ENCODE measurements at regions not wholly inside any gene's neighbourhood (a gene's known extent, or its start where the extent isn't known, plus 50 kb on each side); places are given as distances from the start of the nearest gene placed in this dataset.

- H3K4me1 ChIP-seq (ENCODE audit: control insufficient read depth, insufficient read depth, low read length): peaks cover 2% of the 10 kb centered on the region
- no peaks in the 10 kb centered on the region for H3K36me3 ChIP-seq (ENCODE audit: control insufficient read depth in 2 of 2, insufficient read depth in 2 of 2, low read length in 2 of 2)
- no peak overlapping the region for H3K9ac ChIP-seq (ENCODE audit: low read length in 2 of 2)
- H3K27ac ChIP-seq (ENCODE audit: low read length): no peak overlapping the region
- H3K4me3 ChIP-seq (ENCODE audit: low read length in 2 of 2): no peak overlapping the region
- H3K9me3 ChIP-seq (ENCODE audit: control insufficient read depth in 2 of 2, low read length in 2 of 2): no peaks in the 10 kb centered on the region
- H3K27me3 ChIP-seq (ENCODE audit: control insufficient read depth in 1 of 2, insufficient read depth in 2 of 2, low read length in 2 of 2): no peaks in the 10 kb centered on the region
These were observed 483.3 kb downstream of the ARHGEF28 start for GRCh38 chr5:74109344-74109743.

DNA sequence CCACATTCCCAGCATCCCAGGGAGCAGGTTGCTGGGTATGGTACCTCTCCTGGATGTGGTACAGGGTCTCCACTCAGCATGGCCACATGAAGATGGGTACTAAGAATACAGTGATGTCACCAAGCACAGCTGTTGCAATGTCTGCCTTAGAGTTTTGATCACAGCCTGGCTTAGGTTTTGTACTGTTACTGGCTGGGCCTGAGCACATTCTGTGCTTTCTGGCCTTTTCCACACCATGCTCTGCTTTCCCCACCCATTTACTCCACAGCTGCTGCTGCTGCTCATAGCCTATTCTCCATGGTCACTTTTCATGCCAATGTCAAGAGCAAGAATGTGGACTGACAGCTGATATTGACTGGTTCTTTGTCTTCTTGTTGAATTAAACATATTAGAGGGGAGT, 481.9 kb downstream of the ARHGEF28 start:
- Histone ChIP-seq H3K36me3 (ENCODE audit: control insufficient read depth in 2 of 2, insufficient read depth in 2 of 2, low read length in 2 of 2) (no peaks in the 10 kb centered on the region), H3K9me3 (ENCODE audit: control insufficient read depth in 2 of 2, low read length in 2 of 2) (no peaks in the 10 kb centered on the region), H3K27ac (ENCODE audit: low read length) (no peak overlapping the region), H3K4me1 (ENCODE audit: control insufficient read depth, insufficient read depth, low read length) (peaks cover 2% of the 10 kb centered on the region), H3K27me3 (ENCODE audit: control insufficient read depth in 1 of 2, insufficient read depth in 2 of 2, low read length in 2 of 2) (no peaks in the 10 kb centered on the region), H3K4me3 (ENCODE audit: low read length in 2 of 2) (no peak overlapping the region), H3K9ac (ENCODE audit: low read length in 2 of 2) (no peak overlapping the region)

GRCh38 chr5:74105126-74105780, 479.3 kb downstream of the ARHGEF28 start:
- Histone ChIP-seq H3K27ac (ENCODE audit: low read length) (no peak overlapping the region), H3K36me3 (ENCODE audit: control insufficient read depth in 2 of 2, insufficient read depth in 2 of 2, low read length in 2 of 2) (no peaks in the 10 kb centered on the region), H3K9ac (ENCODE audit: low read length in 2 of 2) (no peak overlapping the region), H3K4me3 (ENCODE audit: low read length in 2 of 2) (no peak overlapping the region), H3K9me3 (ENCODE audit: control insufficient read depth in 2 of 2, low read length in 2 of 2) (no peaks in the 10 kb centered on the region), H3K4me1 (ENCODE audit: control insufficient read depth, insufficient read depth, low read length) (peaks cover 2% of the 10 kb centered on the region), H3K27me3 (ENCODE audit: control insufficient read depth in 1 of 2, insufficient read depth in 2 of 2, low read length in 2 of 2) (no peaks in the 10 kb centered on the region)

GRCh38 chr5:74103131-74104023, 477.4 kb downstream of the ARHGEF28 start:
- Histone ChIP-seq H3K9me3 (ENCODE audit: control insufficient read depth in 2 of 2, low read length in 2 of 2) (peaks cover 0 to 6% of the 10 kb centered on the region in 2 donors), H3K4me1 (ENCODE audit: control insufficient read depth, insufficient read depth, low read length) (peaks cover 2% of the 10 kb centered on the region), H3K27me3 (ENCODE audit: control insufficient read depth in 1 of 2, insufficient read depth in 2 of 2, low read length in 2 of 2) (no peaks in the 10 kb centered on the region), H3K27ac (ENCODE audit: low read length) (no peak overlapping the region), H3K4me3 (ENCODE audit: low read length in 2 of 2) (no peak overlapping the region), H3K9ac (ENCODE audit: low read length in 2 of 2) (no peak overlapping the region), H3K36me3 (ENCODE audit: control insufficient read depth in 2 of 2, insufficient read depth in 2 of 2, low read length in 2 of 2) (no peaks in the 10 kb centered on the region)

DNA sequence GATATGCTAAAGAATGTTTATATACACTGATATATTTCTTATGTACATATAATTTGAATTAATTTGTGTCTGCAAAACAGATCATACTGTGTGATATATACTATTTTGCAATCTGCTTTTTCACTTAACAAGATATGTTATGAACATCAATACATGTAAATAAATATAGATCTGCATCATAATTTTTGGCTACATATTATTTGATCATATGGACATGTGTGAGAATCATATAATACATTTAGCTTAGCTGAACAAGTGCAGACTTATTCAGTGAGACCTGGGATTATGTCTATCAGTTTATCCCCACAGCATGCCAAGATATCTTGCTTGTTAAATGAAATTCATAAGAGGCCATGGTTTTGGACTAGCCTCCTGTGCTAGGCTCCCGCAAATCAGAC, 474.3 kb downstream of the ARHGEF28 start:
- H3K27me3 ChIP-seq (ENCODE audit: control insufficient read depth in 1 of 2, insufficient read depth in 2 of 2, low read length in 2 of 2): no peaks in the 10 kb centered on the region
- peaks cover 2% of the 10 kb centered on the region for H3K4me1 ChIP-seq (ENCODE audit: control insufficient read depth, insufficient read depth, low read length)
- H3K4me3 ChIP-seq (ENCODE audit: low read length in 2 of 2): no peak overlapping the region
- H3K36me3 ChIP-seq (ENCODE audit: control insufficient read depth in 2 of 2, insufficient read depth in 2 of 2, low read length in 2 of 2): no peaks in the 10 kb centered on the region
- H3K9me3 ChIP-seq (ENCODE audit: control insufficient read depth in 2 of 2, low read length in 2 of 2): peaks cover 0 to 6% of the 10 kb centered on the region in 2 donors
- no peak overlapping the region for H3K9ac ChIP-seq (ENCODE audit: low read length in 2 of 2)
- no peak overlapping the region for H3K27ac ChIP-seq (ENCODE audit: low read length)

DNA sequence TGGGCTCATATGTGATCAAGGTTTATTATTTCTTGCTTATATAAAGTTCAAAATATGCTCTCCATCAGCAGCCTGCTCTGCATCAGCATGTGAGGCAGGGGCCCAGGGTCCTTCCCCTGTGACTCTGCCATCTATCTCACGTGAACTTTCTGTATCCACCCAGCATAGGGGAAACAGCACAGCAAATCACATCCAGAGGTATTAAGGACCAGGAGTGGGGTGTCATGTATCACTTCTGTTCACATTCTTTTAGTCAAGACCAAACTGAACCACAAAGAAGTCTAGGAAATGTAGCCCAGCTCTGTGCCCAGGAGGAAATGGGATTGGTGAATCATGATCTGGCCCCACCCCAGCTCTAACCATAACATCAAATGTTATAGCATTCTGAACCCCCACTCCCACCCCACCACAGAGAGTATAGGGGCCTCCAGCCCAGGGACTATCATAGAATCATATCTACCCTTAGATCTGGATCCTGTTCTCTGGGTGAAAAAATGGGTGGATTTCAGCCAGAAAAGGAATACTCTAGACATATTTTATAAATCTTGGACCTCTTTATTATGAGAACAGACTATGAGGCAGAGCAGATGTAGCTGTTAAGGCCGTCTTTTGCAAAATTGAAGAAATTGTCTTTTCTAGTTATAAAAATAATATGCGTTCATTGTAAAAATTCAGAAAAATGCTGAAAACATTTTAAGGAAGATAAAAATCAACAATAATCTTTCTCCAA, 473.7 kb downstream of the ARHGEF28 start:
- H3K4me3 ChIP-seq (ENCODE audit: low read length in 2 of 2): no peak overlapping the region

GRCh38 chr5:74098941-74099340, 472.9 kb downstream of the ARHGEF28 start:
- Histone ChIP-seq H3K27ac (ENCODE audit: low read length) (no peak overlapping the region), H3K4me1 (ENCODE audit: control insufficient read depth, insufficient read depth, low read length) (no peaks in the 10 kb centered on the region), H3K27me3 (ENCODE audit: control insufficient read depth in 1 of 2, insufficient read depth in 2 of 2, low read length in 2 of 2) (no peaks in the 10 kb centered on the region), H3K4me3 (ENCODE audit: low read length in 2 of 2) (no peak overlapping the region), H3K36me3 (ENCODE audit: control insufficient read depth in 2 of 2, insufficient read depth in 2 of 2, low read length in 2 of 2) (no peaks in the 10 kb centered on the region), H3K9me3 (ENCODE audit: control insufficient read depth in 2 of 2, low read length in 2 of 2) (peaks cover 0 to 6% of the 10 kb centered on the region in 2 donors), H3K9ac (ENCODE audit: low read length in 2 of 2) (no peak overlapping the region)

More for the DNA sequence above, 473.7 kb downstream of the ARHGEF28 start:
- Histone ChIP-seq H3K9me3 (ENCODE audit: control insufficient read depth in 2 of 2, low read length in 2 of 2) (peaks cover 0 to 6% of the 10 kb centered on the region in 2 donors), H3K9ac (ENCODE audit: low read length in 2 of 2) (no peak overlapping the region), H3K36me3 (ENCODE audit: control insufficient read depth in 2 of 2, insufficient read depth in 2 of 2, low read length in 2 of 2) (no peaks in the 10 kb centered on the region), H3K27me3 (ENCODE audit: control insufficient read depth in 1 of 2, insufficient read depth in 2 of 2, low read length in 2 of 2) (no peaks in the 10 kb centered on the region), H3K4me1 (ENCODE audit: control insufficient read depth, insufficient read depth, low read length) (no peaks in the 10 kb centered on the region), H3K27ac (ENCODE audit: low read length) (no peak overlapping the region)

DNA sequence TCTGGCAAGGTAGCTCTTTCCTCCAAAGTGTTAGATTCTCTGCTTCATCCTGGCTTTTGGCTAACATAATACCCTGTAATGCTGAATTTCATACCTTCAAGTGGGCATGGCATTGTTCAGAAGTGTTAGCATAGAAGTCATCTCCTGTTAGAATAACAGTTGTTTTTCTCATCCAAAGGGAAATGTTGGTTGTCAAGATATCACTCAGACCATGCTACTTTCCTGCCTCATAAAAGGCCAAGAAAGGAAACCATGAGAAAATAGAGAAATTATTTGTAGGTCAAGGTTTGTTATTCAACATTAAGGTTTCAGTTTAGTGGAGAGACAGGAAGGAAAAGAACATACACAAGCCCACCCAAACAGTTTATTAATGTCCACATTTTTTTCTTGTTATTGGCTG, 472.5 kb downstream of the ARHGEF28 start:
- H3K9me3 ChIP-seq (ENCODE audit: control insufficient read depth in 2 of 2, low read length in 2 of 2): peaks cover 0 to 6% of the 10 kb centered on the region in 2 donors
- H3K4me3 ChIP-seq (ENCODE audit: low read length in 2 of 2): no peak overlapping the region
- H3K4me1 ChIP-seq (ENCODE audit: control insufficient read depth, insufficient read depth, low read length): no peaks in the 10 kb centered on the region
- no peaks in the 10 kb centered on the region for H3K36me3 ChIP-seq (ENCODE audit: control insufficient read depth in 2 of 2, insufficient read depth in 2 of 2, low read length in 2 of 2)
- H3K9ac ChIP-seq (ENCODE audit: low read length in 2 of 2): no peak overlapping the region
- H3K27ac ChIP-seq (ENCODE audit: low read length): no peak overlapping the region
- H3K27me3 ChIP-seq (ENCODE audit: control insufficient read depth in 1 of 2, insufficient read depth in 2 of 2, low read length in 2 of 2): no peaks in the 10 kb centered on the region

- Histone ChIP-seq H3K4me1 (ENCODE audit: control insufficient read depth, insufficient read depth, low read length) (no peaks in the 10 kb centered on the region), H3K27me3 (ENCODE audit: control insufficient read depth in 1 of 2, insufficient read depth in 2 of 2, low read length in 2 of 2) (no peaks in the 10 kb centered on the region), H3K4me3 (ENCODE audit: low read length in 2 of 2) (no peak overlapping the region), H3K9me3 (ENCODE audit: control insufficient read depth in 2 of 2, low read length in 2 of 2) (peaks cover 0 to 6% of the 10 kb centered on the region in 2 donors), H3K36me3 (ENCODE audit: control insufficient read depth in 2 of 2, insufficient read depth in 2 of 2, low read length in 2 of 2) (no peaks in the 10 kb centered on the region), H3K9ac (ENCODE audit: low read length in 2 of 2) (no peak overlapping the region), H3K27ac (ENCODE audit: low read length) (no peak overlapping the region)
These were observed 470.3 kb downstream of the ARHGEF28 start for GRCh38 chr5:74096325-74096724.

DNA sequence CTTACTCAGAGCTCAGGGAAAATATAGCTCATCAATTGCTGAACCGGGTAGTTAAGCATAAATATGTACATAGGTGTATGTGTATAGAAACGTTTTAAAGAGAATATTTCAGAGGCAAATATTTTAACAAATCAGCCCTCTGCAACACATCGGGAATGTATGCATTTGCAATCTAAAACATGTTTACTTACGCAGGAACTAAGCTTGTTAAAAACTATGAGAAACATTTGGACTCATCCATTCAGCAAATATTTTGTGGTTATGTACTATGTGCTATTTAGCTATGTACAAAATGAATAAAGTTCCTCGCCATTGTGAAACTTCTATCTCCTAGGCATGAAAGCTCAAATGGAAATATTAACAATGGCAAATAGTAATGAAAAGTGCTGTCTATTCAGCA, 469.9 kb downstream of the ARHGEF28 start:
- H3K4me1 ChIP-seq (ENCODE audit: control insufficient read depth, insufficient read depth, low read length): no peaks in the 10 kb centered on the region
- H3K27me3 ChIP-seq (ENCODE audit: control insufficient read depth in 1 of 2, insufficient read depth in 2 of 2, low read length in 2 of 2): no peaks in the 10 kb centered on the region
- H3K9ac ChIP-seq (ENCODE audit: low read length in 2 of 2): no peak overlapping the region
- peaks cover 0 to 6% of the 10 kb centered on the region in 2 donors for H3K9me3 ChIP-seq (ENCODE audit: control insufficient read depth in 2 of 2, low read length in 2 of 2)
- H3K27ac ChIP-seq (ENCODE audit: low read length): no peak overlapping the region
- no peak overlapping the region for H3K4me3 ChIP-seq (ENCODE audit: low read length in 2 of 2)
- H3K36me3 ChIP-seq (ENCODE audit: control insufficient read depth in 2 of 2, insufficient read depth in 2 of 2, low read length in 2 of 2): no peaks in the 10 kb centered on the region
